ENCODE measurements at regions not wholly inside any gene's neighbourhood (a gene's known extent, or its start where the extent isn't known, plus 50 kb on each side); places are given as distances from the start of the nearest gene placed in this dataset.

DNA sequence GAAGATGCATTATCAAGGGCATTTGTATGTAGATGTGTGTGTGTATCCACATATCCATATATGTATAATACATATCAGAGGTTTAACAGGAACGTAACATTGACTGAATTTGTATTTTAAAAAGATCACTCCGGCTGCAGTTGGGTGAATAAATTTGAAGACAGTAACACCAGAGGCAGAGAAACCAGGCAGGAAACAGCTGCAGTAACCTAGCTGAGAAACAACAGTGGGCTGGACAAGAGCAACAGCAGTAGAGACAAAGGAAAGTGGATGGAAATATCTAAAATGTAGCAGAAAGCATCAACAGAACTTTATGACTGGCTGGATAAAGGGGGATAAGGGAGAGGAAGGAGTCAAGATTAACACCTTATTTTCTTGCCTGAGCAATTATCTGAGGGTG, 68.3 kb upstream of the SETMAR start:
- Histone ChIP-seq H3K36me3 (ENCODE audit: control insufficient read depth in 4 of 4, insufficient read depth in 3 of 4, low read depth in 1 of 4, low read length in 3 of 4) (no peaks in the 10 kb centered on the region), H3K27ac (ENCODE audit: low read depth in 1 of 2, low read length in 2 of 2) (no peak overlapping the region), H3K9me3 (ENCODE audit: control insufficient read depth in 4 of 4, low read length in 3 of 4) (no peaks in the 10 kb centered on the region), H3K4me1 (ENCODE audit: control insufficient read depth in 4 of 4, insufficient read depth in 4 of 4, low read length in 3 of 4) (no peaks in the 10 kb centered on the region), H3K27me3 (ENCODE audit: control insufficient read depth in 4 of 4, insufficient read depth in 4 of 4, low read length in 3 of 4) (no peaks in the 10 kb centered on the region), H3K9ac (ENCODE audit: low read depth in 1 of 2, low read length in 2 of 2) (no peak overlapping the region), H3K4me3 (ENCODE audit: low read depth in 1 of 3, low read length in 3 of 3) (no peak overlapping the region)
- TF ChIP-seq YY1 (IDR thresholded peaks at IDR 0.05) (no peak), HNF4G (IDR thresholded peaks at IDR 0.05) (no peak), FOXA1 (IDR thresholded peaks at IDR 0.05) (no peak), TAF1 (conservative IDR thresholded peaks at IDR 0.05) (no peak), SP1 (IDR thresholded peaks at IDR 0.05) (no peak), EGR1 (IDR thresholded peaks at IDR 0.05; ENCODE audit: low read depth in 2 of 2) (no peak), FOXA2 (IDR thresholded peaks at IDR 0.05) (no peak), RAD21 (IDR thresholded peaks at IDR 0.05) (no peak), RXRA (IDR thresholded peaks at IDR 0.05) (no peak), HNF4A (conservative IDR thresholded peaks at IDR 0.05) (no peak), JUND (IDR thresholded peaks at IDR 0.05) (no peak), GABPA (IDR thresholded peaks at IDR 0.05 in 1 of 2, conservative IDR thresholded peaks at IDR 0.05 in 1 of 2) (no peak), NR2F2 (IDR thresholded peaks at IDR 0.05) (no peak)
- TF ChIP-seq, protein P1, sequence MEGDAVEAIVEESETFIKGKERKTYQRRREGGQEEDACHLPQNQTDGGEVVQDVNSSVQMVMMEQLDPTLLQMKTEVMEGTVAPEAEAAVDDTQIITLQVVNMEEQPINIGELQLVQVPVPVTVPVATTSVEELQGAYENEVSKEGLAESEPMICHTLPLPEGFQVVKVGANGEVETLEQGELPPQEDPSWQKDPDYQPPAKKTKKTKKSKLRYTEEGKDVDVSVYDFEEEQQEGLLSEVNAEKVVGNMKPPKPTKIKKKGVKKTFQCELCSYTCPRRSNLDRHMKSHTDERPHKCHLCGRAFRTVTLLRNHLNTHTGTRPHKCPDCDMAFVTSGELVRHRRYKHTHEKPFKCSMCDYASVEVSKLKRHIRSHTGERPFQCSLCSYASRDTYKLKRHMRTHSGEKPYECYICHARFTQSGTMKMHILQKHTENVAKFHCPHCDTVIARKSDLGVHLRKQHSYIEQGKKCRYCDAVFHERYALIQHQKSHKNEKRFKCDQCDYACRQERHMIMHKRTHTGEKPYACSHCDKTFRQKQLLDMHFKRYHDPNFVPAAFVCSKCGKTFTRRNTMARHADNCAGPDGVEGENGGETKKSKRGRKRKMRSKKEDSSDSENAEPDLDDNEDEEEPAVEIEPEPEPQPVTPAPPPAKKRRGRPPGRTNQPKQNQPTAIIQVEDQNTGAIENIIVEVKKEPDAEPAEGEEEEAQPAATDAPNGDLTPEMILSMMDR (IDR thresholded peaks at IDR 0.05; ENCODE audit: low read depth, low read length, missing input control), result no peak
- TF ChIP-seq, protein P2, sequence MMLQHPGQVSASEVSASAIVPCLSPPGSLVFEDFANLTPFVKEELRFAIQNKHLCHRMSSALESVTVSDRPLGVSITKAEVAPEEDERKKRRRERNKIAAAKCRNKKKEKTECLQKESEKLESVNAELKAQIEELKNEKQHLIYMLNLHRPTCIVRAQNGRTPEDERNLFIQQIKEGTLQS (IDR thresholded peaks at IDR 0.05), result no peak
- TF ChIP-seq, protein P3, sequence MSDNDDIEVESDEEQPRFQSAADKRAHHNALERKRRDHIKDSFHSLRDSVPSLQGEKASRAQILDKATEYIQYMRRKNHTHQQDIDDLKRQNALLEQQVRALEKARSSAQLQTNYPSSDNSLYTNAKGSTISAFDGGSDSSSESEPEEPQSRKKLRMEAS (IDR thresholded peaks at IDR 0.05), result no peak
- TF ChIP-seq, protein P4, sequence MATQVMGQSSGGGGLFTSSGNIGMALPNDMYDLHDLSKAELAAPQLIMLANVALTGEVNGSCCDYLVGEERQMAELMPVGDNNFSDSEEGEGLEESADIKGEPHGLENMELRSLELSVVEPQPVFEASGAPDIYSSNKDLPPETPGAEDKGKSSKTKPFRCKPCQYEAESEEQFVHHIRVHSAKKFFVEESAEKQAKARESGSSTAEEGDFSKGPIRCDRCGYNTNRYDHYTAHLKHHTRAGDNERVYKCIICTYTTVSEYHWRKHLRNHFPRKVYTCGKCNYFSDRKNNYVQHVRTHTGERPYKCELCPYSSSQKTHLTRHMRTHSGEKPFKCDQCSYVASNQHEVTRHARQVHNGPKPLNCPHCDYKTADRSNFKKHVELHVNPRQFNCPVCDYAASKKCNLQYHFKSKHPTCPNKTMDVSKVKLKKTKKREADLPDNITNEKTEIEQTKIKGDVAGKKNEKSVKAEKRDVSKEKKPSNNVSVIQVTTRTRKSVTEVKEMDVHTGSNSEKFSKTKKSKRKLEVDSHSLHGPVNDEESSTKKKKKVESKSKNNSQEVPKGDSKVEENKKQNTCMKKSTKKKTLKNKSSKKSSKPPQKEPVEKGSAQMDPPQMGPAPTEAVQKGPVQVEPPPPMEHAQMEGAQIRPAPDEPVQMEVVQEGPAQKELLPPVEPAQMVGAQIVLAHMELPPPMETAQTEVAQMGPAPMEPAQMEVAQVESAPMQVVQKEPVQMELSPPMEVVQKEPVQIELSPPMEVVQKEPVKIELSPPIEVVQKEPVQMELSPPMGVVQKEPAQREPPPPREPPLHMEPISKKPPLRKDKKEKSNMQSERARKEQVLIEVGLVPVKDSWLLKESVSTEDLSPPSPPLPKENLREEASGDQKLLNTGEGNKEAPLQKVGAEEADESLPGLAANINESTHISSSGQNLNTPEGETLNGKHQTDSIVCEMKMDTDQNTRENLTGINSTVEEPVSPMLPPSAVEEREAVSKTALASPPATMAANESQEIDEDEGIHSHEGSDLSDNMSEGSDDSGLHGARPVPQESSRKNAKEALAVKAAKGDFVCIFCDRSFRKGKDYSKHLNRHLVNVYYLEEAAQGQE (IDR thresholded peaks at IDR 0.05), result no peak
- TF ChIP-seq, protein P5, sequence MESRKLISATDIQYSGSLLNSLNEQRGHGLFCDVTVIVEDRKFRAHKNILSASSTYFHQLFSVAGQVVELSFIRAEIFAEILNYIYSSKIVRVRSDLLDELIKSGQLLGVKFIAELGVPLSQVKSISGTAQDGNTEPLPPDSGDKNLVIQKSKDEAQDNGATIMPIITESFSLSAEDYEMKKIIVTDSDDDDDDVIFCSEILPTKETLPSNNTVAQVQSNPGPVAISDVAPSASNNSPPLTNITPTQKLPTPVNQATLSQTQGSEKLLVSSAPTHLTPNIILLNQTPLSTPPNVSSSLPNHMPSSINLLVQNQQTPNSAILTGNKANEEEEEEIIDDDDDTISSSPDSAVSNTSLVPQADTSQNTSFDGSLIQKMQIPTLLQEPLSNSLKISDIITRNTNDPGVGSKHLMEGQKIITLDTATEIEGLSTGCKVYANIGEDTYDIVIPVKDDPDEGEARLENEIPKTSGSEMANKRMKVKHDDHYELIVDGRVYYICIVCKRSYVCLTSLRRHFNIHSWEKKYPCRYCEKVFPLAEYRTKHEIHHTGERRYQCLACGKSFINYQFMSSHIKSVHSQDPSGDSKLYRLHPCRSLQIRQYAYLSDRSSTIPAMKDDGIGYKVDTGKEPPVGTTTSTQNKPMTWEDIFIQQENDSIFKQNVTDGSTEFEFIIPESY (IDR thresholded peaks at IDR 0.05), result no peak
- DNase-seq (ENCODE audit: low spot score), result no peak
- 78% methylated on average over 2 of the region's 2 CpGs for WGBS
